Stimulated activated CD4-positive, alpha-beta T cell treated with anti-CD3 and anti-CD28 coated beads, Interleukin-1b, Interleukin-23, amount 100 ng/mL, for 24 hours (primary cell): ENCODE measurements at regions not wholly inside any gene's neighbourhood (a gene's known extent, or its start where the extent isn't known, plus 50 kb on each side); places are given as distances from the start of the nearest gene placed in this dataset.
"Not testable (repeated sequence)": the region's sequence is repeated elsewhere in the genome, so short reads cannot be mapped to it uniquely, and the experiment has no call there.

Source experiments
- DNase-seq, 4 experiments: peaks; one replicate each; pipeline ENCODE4 v3.0.0-alpha.2; 2020; ENCODE audit warnings: low read depth in 4 of 4, low spot score in 1 of 4

DNA sequence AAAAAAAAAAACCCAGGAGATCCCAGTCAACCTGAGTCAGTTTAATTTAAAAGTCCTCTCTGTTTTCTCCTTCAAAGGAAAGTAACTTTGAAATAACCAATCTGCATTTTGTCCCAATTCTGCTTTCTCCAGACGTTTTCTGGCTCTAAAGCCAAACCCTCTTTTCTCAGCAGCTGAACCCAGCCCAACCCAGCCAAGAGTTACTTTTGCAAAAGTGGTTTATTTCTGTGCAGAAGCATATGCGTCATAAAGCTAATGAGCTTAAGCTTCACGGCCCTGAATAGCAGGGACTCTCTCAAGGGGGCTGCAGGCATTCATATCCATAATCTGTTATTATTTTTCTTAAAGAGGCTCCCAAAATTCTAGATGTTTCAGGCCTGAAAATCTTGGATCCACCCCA lies 176.6 kb downstream of the GALC start:
- no peak for DNase-seq

GRCh38 chr14:87815121-87815520 lies 177.9 kb downstream of the GALC start:
- DNase-seq, result no peak

GRCh38 chr14:87813686-87814085 lies 179.3 kb downstream of the GALC start:
- DNase-seq, result no peak

DNA sequence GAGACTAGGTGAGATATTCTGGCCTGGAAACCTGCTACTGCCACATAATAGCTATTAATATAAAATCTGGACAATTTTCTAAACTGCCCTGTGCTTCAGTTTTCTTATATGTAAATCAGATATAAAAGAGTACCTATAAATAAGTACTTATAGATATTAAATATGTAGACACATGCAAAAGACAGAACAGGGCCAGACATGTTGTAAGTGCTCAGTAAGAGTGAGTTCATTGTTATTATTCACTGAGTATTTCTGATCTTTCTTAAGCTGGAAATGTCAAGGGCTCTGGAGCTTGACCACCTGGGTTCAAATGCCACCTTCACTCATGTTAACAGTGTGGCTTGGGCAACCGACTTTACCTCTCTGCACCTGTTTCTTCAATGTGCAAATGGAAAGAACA lies 179.8 kb downstream of the GALC start:
- no peak for DNase-seq

DNA sequence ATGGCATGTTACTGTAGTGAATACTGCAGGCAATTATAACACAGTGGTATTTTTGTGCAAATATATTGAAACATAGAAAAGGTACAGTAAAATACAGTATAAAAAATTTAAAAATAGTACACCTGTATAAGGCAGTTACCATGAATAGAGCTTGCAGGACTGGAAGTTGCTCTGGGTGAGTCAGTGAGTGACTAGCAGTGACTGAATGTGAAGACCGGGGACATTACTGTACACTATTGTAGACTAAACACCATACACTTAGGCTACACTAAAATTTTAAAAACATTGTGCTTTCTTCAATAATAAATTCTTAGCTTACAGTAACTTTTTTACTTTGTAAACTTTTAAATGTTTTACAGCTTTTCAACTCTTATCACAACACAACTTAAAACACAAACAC lies 181.7 kb downstream of the GALC start:
- no peak for DNase-seq

GRCh38 chr14:87810711-87811110 lies 182.3 kb downstream of the GALC start:
- DNase-seq, result no peak

DNA sequence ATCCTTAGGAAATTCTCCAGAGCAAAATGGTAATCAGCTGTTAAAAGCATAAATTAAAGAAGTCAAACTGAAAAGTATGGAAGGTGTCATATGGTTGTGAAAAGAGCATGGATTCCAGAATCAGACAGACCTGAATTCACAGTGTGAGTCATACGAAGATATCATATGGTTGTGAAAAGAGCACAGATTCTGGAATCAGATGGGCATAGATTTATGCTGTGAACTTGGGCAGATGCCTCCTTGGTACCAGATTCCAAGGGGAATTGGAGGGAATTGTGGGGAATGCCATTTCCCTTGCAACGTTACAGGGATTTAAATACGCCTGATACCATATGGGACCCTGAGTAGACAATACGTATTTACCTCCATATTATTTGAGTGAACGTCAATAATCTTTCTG lies 183.7 kb downstream of the GALC start:
- DNase-seq, result no peak

- DNase-seq, result peak; percentile 15 to 43 (median 32)
Measured at GRCh38 chr14:87805315-87805723, 187.7 kb downstream of the GALC start.

DNA sequence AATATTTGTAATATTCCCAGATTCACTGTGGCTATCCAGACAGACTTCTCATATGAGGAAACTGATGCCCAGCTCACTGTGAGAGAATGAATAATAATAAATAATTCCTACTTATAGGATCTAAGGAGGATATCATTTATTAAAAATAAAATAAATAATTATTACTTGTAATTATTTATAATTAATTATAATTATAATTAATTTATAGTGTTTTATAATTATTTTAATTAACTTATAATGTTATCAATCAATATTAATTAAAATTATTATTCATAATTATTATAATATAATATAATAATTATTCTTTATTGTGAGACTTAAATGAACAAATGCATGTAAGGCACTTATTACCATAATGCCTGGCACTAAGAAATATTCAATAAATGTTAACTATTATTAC lies 192.8 kb downstream of the GALC start:
- no peak for DNase-seq

- no peak for DNase-seq
Measured at GRCh38 chr14:87799400-87799799, 193.6 kb downstream of the GALC start.

- no peak for DNase-seq
Measured at GRCh38 chr14:87797001-87797400, 196.0 kb downstream of the GALC start.

DNA sequence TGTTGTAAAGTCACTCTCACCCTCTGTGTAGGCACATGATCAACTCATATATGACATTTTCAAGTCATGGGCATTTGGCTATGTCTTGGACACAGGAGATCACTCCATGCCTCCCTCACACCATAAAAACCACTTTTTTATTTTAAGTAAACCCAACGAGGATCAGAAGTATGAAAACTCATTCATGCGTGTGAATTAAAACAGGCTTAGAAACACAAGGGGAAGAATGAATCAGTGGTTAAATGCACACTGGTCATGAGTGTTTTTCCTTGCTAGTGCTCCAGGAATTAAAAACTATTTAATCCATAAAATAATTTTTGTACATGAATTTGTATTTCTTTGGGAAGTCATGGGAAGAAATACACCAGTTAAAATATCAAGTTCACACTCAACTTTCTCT lies 198.4 kb downstream of the GALC start:
- no peak for DNase-seq

DNA sequence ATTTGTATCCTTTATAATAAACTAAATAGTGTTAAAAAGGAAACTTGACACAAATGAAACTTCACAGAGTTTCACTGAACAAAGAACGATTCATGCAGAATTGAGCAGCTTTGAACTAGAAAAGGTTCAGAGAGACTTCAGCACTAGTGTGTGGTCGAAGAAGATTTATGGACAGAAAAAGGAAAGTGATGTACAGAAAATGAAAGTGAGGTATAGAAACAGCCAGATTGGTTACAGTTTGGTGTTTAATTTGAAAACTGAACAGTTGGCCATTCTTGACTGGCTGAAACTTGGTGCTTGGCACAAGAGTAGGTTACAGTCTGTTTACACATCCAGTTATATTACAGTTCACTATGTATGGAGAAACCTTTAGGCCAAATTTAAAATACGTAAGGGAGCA lies 207.1 kb downstream of the GALC start:
- no peak for DNase-seq

DNA sequence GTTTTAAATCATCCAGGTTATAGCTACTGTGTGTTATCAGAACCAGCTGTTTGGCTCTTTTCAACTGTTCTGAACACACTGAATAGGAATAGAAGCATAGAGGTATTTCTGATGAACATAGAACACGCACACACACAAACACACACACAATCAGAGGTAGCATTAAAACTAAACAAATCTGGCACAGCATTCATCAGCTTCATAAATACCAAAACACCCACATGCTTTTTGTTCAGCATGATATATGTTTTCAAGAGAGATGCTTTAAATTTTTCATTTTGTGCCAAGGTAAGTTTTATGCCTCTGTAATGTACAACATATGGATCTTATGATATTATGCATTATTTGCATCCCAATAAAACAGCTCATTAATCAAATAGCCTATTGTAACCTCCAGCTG lies 208.6 kb downstream of the GALC start:
- DNase-seq, result no peak

DNA sequence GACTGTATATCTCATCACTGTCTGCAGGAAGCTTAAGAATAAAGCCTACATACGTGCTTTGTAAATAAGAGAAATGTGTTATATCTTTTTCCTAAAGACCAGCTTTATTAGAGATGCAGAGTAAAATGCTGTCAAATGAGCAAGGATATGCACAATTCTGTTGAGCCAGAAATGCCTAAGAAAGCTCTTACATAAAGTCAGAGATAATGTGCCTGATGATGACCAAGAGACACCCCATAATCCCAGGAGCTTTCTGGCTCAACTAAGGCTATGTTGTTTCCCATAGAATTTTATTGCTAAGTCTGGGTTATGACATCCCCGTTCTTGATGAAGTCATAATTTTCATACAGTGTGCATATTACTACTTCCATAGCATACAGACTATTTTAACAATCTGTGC lies 209.9 kb downstream of the GALC start:
- no peak for DNase-seq

DNA sequence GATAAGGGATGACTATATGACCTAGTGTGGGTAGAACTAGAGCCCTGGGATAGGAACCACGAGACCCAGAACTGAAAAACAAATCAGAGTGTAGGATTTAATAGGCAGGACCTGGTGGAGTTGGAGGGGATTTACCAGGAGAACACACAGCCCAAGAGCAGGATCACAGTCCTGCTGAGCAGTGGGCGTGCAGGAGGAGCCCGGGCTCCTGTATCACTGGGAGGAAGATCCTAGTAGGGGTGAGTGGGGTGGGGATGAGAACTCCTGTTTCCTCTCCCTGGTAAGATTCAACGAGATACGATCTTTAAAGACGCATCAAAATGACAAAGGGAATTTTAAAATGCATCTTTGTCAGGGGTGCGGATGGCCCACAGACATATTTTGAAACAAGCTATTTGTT lies 220.1 kb downstream of the GALC start:
- DNase-seq, result no peak

DNA sequence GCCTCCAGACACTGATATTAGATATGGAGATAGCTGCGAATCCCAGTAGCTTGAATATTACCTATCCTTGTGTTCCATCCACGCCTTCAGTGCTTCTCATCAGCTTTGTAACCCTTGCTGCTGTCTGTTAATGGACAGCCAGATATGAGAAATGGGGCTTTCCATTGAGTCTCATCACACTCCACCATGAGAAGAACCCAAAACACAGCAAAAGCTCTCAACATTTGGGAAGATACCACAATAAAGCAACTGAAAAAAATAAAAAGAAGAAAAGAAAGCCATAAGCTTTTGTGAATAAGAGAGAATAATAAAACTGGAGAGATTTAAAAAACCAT lies 225.4 kb downstream of the GALC start:
- DNase-seq, result no peak

DNA sequence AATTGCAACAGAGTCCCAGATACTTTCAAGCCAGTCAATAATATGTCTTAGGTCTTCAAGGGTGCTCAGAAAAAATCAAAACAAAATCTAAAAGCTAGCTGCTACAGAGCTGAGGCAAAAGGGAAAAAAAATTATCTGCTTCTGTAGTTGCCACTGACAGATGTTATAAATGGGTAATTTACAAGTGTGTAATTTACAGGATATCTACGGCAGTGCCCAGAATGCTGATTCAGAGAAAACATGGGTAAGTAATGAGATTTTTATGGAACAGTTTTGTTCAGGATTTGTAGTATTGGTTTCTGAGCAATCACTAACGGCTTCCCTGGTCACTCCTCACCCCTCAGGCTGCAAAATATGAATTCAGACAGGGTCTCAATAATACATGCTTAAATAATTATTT lies 234.1 kb downstream of the GALC start:
- DNase-seq, result no peak

DNA sequence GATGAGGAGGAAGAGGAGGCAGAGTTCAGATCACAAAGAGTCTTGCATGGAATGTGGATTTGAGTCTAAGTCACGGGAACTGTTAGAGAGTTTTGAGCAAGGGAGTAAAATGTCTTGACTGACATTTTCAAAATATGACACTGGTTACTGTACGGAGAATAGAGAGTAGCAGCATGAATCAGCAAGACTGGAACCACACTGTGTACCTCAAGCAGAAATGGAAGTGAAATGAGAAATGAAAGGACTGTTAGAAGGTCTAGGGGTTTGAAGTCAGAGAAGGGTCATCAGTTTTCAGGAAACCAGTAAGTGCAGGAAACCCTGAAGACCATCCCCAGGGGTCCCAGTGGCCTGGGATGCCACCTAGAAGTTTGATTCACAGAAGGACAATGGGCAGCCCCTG lies 236.3 kb downstream of the GALC start:
- DNase-seq, result no peak

DNA sequence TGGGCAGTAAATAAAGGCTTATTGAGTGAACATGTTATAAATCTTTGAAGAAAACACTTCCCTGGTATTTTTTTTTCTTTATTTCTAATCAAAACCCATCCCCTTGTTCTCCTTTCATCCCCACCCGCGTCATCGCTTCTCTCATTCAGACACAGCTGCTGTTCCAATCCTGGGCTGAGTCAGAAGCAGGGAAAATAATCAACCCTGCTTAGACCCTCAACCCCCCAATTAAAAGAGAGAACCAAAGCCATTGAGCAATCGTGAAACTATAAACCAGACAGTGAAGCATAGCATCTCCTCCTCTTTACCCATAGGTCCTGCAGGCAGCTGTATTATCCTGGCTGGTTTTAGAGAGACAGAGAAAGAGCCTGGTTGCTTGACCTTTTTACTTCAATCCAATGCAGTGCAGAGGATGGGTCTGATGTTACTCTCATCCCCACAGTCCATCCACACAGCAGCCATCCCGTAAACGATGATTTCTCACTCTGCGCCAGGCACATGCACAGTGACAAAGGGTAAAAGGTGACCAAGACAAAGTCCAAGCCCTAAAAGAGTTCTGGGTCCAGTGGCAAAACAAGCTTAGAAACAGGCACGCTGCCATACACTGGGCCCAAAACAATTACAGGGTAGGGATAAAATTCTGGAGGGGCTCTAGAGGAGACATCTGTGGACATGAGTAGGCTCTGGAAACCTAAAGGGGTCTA lies 238.3 kb downstream of the GALC start:
- DNase-seq, result no peak

GRCh38 chr14:87748558-87748957 lies 244.4 kb downstream of the GALC start:
- DNase-seq, result no peak

DNA sequence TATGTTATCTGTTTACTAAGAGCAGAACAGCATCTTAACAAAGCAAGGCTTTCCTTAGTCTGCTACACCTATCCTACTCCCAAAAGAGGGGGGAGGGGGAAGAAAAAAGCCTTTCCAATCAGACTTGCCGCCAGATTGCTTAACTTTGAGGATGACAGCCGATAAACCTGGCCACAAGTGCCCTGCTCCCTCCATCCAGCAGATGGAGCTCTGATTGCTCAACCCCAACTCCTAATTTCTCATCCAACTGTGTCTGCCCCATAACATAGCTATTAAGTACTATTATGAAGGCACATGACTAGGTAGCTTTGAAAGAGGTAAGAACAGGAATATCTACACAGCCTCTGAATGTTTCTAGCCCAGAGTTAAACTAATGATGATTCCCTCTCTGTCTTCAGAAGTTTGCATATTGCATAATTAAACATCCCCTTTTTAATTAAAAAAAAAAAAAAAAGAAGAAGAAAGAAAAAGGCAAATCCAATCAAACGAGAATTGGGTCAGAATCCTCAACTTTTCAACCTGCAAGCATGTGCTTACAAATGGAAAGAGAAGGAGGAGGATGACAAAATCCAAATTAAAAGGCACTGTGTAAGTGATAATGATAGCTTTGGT lies 247.4 kb downstream of the GALC start:
- no peak for DNase-seq

GRCh38 chr14:87734577-87735360 lies 258.2 kb downstream of the GALC start:
- DNase-seq, result not testable (repeated sequence)
